ENCODE measurements at regions not wholly inside any gene's neighbourhood (a gene's known extent, or its start where the extent isn't known, plus 50 kb on each side); places are given as distances from the start of the nearest gene placed in this dataset.

- DNase-seq (ENCODE audit: low read depth in 2 of 2): no peak
Observed at GRCh38 chr18:2027016-2027415, 544.3 kb downstream of the METTL4 start.

- DNase-seq (ENCODE audit: low read depth in 2 of 2): no peak
Observed at GRCh38 chr18:2027756-2028155, 543.5 kb downstream of the METTL4 start.

- DNase-seq (ENCODE audit: low read depth in 2 of 2): no peak
Observed at GRCh38 chr18:2028986-2029385, 542.3 kb downstream of the METTL4 start.

GRCh38 chr18:2030647-2031046 is 540.7 kb downstream of the METTL4 start:
- DNase-seq (ENCODE audit: low read depth in 2 of 2): no peak

- DNase-seq (ENCODE audit: low read depth in 2 of 2): no peak
Observed at GRCh38 chr18:2032036-2032435, 539.3 kb downstream of the METTL4 start.

GRCh38 chr18:2035056-2035455 is 536.2 kb downstream of the METTL4 start:
- no peak for DNase-seq (ENCODE audit: low read depth in 2 of 2)

GRCh38 chr18:2036086-2036485 is 535.2 kb downstream of the METTL4 start:
- DNase-seq (ENCODE audit: low read depth in 2 of 2): no peak

GRCh38 chr18:2040279-2040678 is 531.0 kb downstream of the METTL4 start:
- no peak for DNase-seq (ENCODE audit: low read depth in 2 of 2)

- no peak for DNase-seq (ENCODE audit: low read depth in 2 of 2)
Observed at GRCh38 chr18:2049986-2050385, 521.3 kb downstream of the METTL4 start.

GRCh38 chr18:2050702-2051201 is 520.6 kb downstream of the METTL4 start:
- DNase-seq (ENCODE audit: low read depth in 2 of 2): no peak

- no peak for DNase-seq (ENCODE audit: low read depth in 2 of 2)
Observed at GRCh38 chr18:2053490-2054089, 517.7 kb downstream of the METTL4 start.

- no peak for DNase-seq (ENCODE audit: low read depth in 2 of 2)
Observed at GRCh38 chr18:2059336-2059735, 512.0 kb downstream of the METTL4 start.

- DNase-seq (ENCODE audit: low read depth in 2 of 2): no peak
Observed at GRCh38 chr18:2060086-2060485, 511.2 kb downstream of the METTL4 start.

- peak; percentile 73 to 89 for DNase-seq (ENCODE audit: low read depth in 2 of 2)
Observed at GRCh38 chr18:2070631-2071030, 500.7 kb downstream of the METTL4 start.

GRCh38 chr18:2075499-2075898 is 495.8 kb downstream of the METTL4 start:
- DNase-seq (ENCODE audit: low read depth in 2 of 2): no peak

GRCh38 chr18:2082676-2083075 is 488.6 kb downstream of the METTL4 start:
- no peak for DNase-seq (ENCODE audit: low read depth in 2 of 2)

GRCh38 chr18:2083691-2084090 is 487.6 kb downstream of the METTL4 start:
- no peak for DNase-seq (ENCODE audit: low read depth in 2 of 2)

GRCh38 chr18:2086439-2086838 is 484.9 kb downstream of the METTL4 start:
- no peak for DNase-seq (ENCODE audit: low read depth in 2 of 2)

- DNase-seq (ENCODE audit: low read depth in 2 of 2): no peak
Observed at GRCh38 chr18:2087877-2088673, 483.2 kb downstream of the METTL4 start.

GRCh38 chr18:2089396-2089795 is 481.9 kb downstream of the METTL4 start:
- DNase-seq (ENCODE audit: low read depth in 2 of 2): no peak

GRCh38 chr18:2091937-2092336 is 479.4 kb downstream of the METTL4 start:
- DNase-seq (ENCODE audit: low read depth in 2 of 2): no peak

GRCh38 chr18:2096551-2096950 is 474.8 kb downstream of the METTL4 start:
- no peak for DNase-seq (ENCODE audit: low read depth in 2 of 2)

GRCh38 chr18:2100694-2101213 is 470.6 kb downstream of the METTL4 start:
- DNase-seq (ENCODE audit: low read depth in 2 of 2): peak in 1 of 2 donors; percentile 59

Data from dermis microvascular lymphatic vessel endothelial cell (primary cell).